Stomach (tissue), 8 donors: ENCODE measurements at regions not wholly inside any gene's neighbourhood (a gene's known extent, or its start where the extent isn't known, plus 50 kb on each side); places are given as distances from the start of the nearest gene placed in this dataset.

Experiments used
- DNase-seq, 2 donors: peaks; one replicate each; pipeline versions ENCODE4 v3.0.0 to v3.0.0-alpha.2; 2013 to 2019
- H3K27ac ChIP-seq, 5 donors: fragments of 200-600 bp in 4 of 5; sonication (generic) in 4 of 5; one replicate each; pipeline ENCODE4 v1.5.1; 2013 to 2019; ENCODE audit warnings: mild to moderate bottlenecking in 1 of 5, moderate library complexity in 1 of 5
- H3K27me3 ChIP-seq, 3 donors: fragments of 200-600 bp; sonication (generic); one replicate each; pipeline ENCODE4 v1.5.1; 2017 to 2019; ENCODE audit warnings: mixed run types in 1 of 3
- H3K36me3 ChIP-seq, 4 donors: fragments of 200-600 bp; sonication (generic); 1 replicate in 3 of 4; 2 replicates in 1 of 4; pipeline ENCODE4 v1.5.1; 2016 to 2019
- H3K4me1 ChIP-seq, 4 donors: fragments of 200-600 bp; sonication (generic); one replicate each; pipeline ENCODE4 v1.5.1; 2016 to 2019
- H3K4me3 ChIP-seq, 4 donors: fragments of 200-600 bp; sonication (generic) in 3 of 4; one replicate each; pipeline ENCODE4 v1.5.1; 2016 to 2019; ENCODE audit warnings: mild to moderate bottlenecking in 1 of 4
- H3K9me3 ChIP-seq, 4 donors: fragments of 200-600 bp; sonication (generic); one replicate each; pipeline ENCODE4 v1.5.1; 2016 to 2019
- CTCF ChIP-seq, 7 experiments: fragments of 450-650 bp in 4 of 7; fragments of 200-600 bp in 3 of 7; sonication (generic) in 3 of 7; IDR thresholded peaks; one replicate each; pipeline ENCODE4 v1.5.1; 2016 to 2019; ENCODE audit warnings: antibody characterized with exemption in 7 of 7, control low read depth in 2 of 7, mild to moderate bottlenecking in 1 of 7
- EP300 ChIP-seq: sonication (generic); formaldehyde crosslinking; IDR thresholded peaks from one replicate; pipeline ENCODE4 v1.6.1; 2017; ENCODE audit warnings: antibody characterized with exemption
- POLR2A ChIP-seq, 4 donors: fragments of 450-650 bp; IDR thresholded peaks; one replicate each; pipeline ENCODE4 v1.6.1; 2016; ENCODE audit warnings: antibody characterized with exemption in 4 of 4, control low read depth in 2 of 4, mild to moderate bottlenecking in 1 of 4, moderate library complexity in 1 of 4
- POLR2AphosphoS5 ChIP-seq, 3 donors: sonication (generic); formaldehyde crosslinking; IDR thresholded peaks; one replicate each; pipeline ENCODE4 v1.6.1; 2016; ENCODE audit warnings: antibody characterized with exemption in 3 of 3
- WGBS, 5 donors: extraction: QIAGEN DNeasy Blood & Tissue Kit in 3 of 5; methylation state at CpG; one replicate each; pipeline versions ENCODE4 v1.1.5 to v1.1.7; 2013 to 2018; 5-methylcytosine and 5-hydroxymethylcytosine counted together
- intact Hi-C: fragments of 100-400 bp; cut with DNase I; formaldehyde crosslinking; loops from one replicate; pipeline ENCODE4 v1.15.1; 2023; ENCODE audit warnings: low total_unique reads
- donor health status: healthy with polysubstance abuse.
- donor health status: Bipolar disorder and iron deficiency.
- donor health status: healthy.

DNA sequence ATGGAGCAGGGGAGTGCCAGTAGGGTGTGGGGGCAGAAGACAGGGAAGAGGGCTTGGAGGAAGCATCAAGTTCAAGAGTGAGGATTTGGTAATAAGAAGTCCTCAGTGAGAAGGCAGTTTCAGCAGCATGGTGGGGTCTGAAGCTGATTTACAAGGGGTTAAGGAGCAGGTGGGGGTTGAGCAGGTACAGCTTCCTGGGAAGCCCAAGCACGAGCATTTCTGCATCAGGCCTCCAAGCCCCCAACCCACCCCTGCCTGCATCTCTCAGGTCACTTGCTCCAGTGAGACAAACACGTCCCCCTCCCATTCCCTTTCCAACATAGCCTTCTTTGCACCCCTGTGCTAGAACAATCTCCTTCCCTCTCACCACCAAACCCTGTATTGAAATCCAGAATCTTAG lies 574.7 kb downstream of the MATN1 start:
- peaks cover 0 to 22% (median 9%) of the 10 kb centered on the region in 4 donors for H3K9me3 ChIP-seq
- no peak for DNase-seq
- 48 to 55% (median 54%) methylated on average over 2 of the region's 2 CpGs for WGBS, 5 donors
- no peak for TF ChIP-seq CTCF (IDR thresholded peaks at IDR 0.05)
- TF ChIP-seq POLR2A (IDR thresholded peaks at IDR 0.05) = no peak
- TF ChIP-seq EP300 = no peak
- no peak for TF ChIP-seq POLR2AphosphoS5 (IDR thresholded peaks at IDR 0.05)
- no peaks in the 10 kb centered on the region for H3K36me3 ChIP-seq
- no peak overlapping the region for H3K27ac ChIP-seq
- peaks cover 0 to 22% (median 0%) of the 10 kb centered on the region in 3 donors for H3K27me3 ChIP-seq
- intact Hi-C loops = no loop called here
- H3K4me1 ChIP-seq = no peaks in the 10 kb centered on the region
- no peak overlapping the region for H3K4me3 ChIP-seq

DNA sequence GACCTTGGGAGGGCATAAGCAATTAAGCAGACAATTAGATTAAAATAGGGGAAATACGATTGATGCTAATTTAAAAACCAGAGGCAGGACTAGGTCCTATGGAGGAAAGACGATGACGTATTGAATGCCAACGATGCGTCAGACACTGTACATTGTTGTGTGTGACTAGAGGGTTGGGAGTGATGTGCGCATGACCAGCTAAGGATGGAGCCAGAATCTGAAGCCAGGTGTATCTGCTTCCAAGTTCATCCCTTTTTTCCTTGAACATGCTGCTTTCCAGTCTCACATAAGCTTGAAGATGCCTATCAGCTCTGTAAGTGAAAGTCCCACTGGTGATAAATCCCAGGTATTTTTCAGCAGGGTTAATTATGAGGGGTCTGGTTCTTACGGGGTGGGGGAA lies 576.2 kb downstream of the MATN1 start:
- Histone ChIP-seq H3K27me3 (peaks cover 0 to 27% (median 4%) of the 10 kb centered on the region in 3 donors), H3K36me3 (no peaks in the 10 kb centered on the region), H3K4me3 (no peak overlapping the region), H3K4me1 (no peaks in the 10 kb centered on the region), H3K27ac (no peak overlapping the region), H3K9me3 (peaks cover 0 to 21% (median 7%) of the 10 kb centered on the region in 4 donors)
- intact Hi-C loops = no loop called here
- no peak for DNase-seq
- WGBS, 5 donors = 84 to 96% (median 87%) methylated on average over 7 of the region's 7 CpGs
- TF ChIP-seq POLR2A (IDR thresholded peaks at IDR 0.05) (no peak), EP300 (no peak), POLR2AphosphoS5 (IDR thresholded peaks at IDR 0.05) (no peak), CTCF (IDR thresholded peaks at IDR 0.05) (no peak)

- Histone ChIP-seq H3K27me3 (peaks cover 0 to 27% (median 4%) of the 10 kb centered on the region in 3 donors), H3K4me3 (no peak overlapping the region), H3K9me3 (peaks cover 0 to 13% (median 1%) of the 10 kb centered on the region in 4 donors), H3K27ac (no peak overlapping the region), H3K36me3 (no peaks in the 10 kb centered on the region), H3K4me1 (no peaks in the 10 kb centered on the region)
- DNase-seq = no peak
- intact Hi-C loops = no loop called here
- WGBS, 5 donors = 54 to 63% (median 60%) methylated on average over 8 of the region's 8 CpGs
- TF ChIP-seq POLR2AphosphoS5 (IDR thresholded peaks at IDR 0.05) (no peak), POLR2A (IDR thresholded peaks at IDR 0.05) (no peak), EP300 (no peak), CTCF (IDR thresholded peaks at IDR 0.05) (no peak)
These were observed 576.9 kb downstream of the MATN1 start for GRCh38 chr1:30146448-30146847.

DNA sequence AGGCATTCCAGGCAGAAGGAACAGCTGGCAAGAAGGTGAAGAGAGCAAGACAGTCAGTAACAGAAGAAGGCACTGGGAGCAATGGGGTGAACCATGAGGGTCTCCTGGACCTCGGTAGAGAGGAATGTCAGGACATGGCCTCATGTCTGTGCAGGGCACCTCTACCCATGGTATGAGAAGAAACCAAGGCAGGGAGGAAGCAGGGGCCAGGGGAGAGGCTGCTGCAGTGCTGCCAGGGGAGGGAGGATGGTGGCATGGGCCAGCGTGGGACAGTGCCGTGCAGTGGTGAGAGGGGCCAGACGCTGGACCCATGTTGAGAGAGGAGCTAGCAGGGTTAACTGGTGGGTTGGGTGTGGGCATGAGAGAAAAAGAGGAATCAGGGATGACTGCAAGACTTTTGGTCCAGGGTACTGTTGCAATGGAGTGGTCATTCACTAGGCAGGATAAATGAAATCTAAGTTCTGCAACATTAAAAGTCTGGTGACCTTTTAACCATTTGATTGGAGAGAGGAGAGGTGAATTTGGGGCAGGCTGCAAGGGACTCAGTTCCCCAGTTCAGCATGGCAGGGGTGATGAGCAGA lies 577.6 kb downstream of the MATN1 start:
- no peak overlapping the region for H3K27ac ChIP-seq
- DNase-seq = no peak
- no peaks in the 10 kb centered on the region for H3K4me1 ChIP-seq
- intact Hi-C loops = no loop called here
- H3K36me3 ChIP-seq = no peaks in the 10 kb centered on the region
- peaks cover 0 to 27% (median 4%) of the 10 kb centered on the region in 3 donors for H3K27me3 ChIP-seq
- TF ChIP-seq POLR2A (IDR thresholded peaks at IDR 0.05) (no peak), CTCF (IDR thresholded peaks at IDR 0.05) (no peak), EP300 (no peak), POLR2AphosphoS5 (IDR thresholded peaks at IDR 0.05) (no peak)
- H3K9me3 ChIP-seq = peaks cover 0 to 7% (median 0%) of the 10 kb centered on the region in 4 donors
- H3K4me3 ChIP-seq = no peak overlapping the region
- WGBS, 5 donors = 62 to 75% (median 68%) methylated on average over 4 of the region's 4 CpGs
